HG02852 (cell line): ENCODE measurements at regions not wholly inside any gene's neighbourhood (a gene's known extent, or its start where the extent isn't known, plus 50 kb on each side); places are given as distances from the start of the nearest gene placed in this dataset.

Experiments used
- ATAC-seq: cut with Tn5 transposase; IDR thresholded peaks from one replicate; pipeline ENCODE4 v1.9.1; 2021; ENCODE audit warnings: mild to moderate bottlenecking, moderate library complexity; ENCODE audit not compliant: unreplicated experiment

DNA sequence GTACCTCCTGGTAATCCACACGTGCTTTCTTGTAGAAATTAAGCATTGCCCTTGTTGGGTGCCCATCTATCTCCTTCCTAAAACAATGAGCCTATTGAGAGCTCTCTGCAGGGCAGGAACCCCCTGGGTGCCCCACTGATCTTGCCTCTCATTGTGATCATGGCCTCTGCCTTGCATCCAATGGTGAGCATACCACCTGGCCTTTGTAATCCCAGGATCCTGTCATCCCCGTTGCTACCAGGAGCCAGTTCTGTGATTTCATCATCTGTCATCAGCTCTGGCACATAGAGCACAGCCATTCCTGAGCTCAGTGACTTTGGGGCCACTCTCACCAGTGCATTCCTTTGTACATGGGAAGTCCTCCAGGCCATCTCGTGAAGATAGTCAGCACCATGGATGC, 381.0 kb upstream of the ID2 start:
- no peak for ATAC-seq

GRCh38 chr2:8303322-8303832, 378.5 kb upstream of the ID2 start:
- ATAC-seq, result peak; percentile 56

GRCh38 chr2:8304821-8305766, 376.8 kb upstream of the ID2 start:
- no peak for ATAC-seq

- ATAC-seq, result peak; percentile 23
Measured at GRCh38 chr2:8306530-8307351, 375.1 kb upstream of the ID2 start.

DNA sequence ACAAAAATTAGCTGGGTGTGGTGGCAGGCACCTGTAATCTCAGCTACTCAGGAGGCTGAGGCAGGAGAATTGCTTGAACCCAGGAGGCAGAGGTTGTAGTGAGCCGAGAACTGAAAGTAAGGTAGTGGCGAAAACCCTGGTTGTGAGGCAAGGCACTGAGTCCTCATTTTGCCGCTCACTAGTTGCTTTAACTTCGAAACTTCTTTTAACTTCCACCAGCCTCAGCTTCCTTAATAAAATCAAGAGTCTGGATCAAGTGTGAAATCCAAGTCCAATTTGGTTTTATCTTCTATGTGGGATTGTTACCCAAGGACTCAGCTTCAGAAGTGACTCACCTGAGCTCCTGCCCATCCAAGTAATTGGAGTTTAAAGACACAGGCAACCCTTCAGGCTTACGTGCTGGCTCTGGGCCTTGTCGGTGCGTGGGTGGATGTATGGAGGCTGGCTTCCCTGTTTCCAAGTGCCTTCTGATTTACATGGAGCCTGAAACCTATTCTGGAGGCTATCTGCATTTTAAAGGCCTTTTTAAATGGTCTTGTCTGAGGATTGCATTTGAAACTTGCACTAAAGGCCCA, 374.2 kb upstream of the ID2 start:
- no peak for ATAC-seq

DNA sequence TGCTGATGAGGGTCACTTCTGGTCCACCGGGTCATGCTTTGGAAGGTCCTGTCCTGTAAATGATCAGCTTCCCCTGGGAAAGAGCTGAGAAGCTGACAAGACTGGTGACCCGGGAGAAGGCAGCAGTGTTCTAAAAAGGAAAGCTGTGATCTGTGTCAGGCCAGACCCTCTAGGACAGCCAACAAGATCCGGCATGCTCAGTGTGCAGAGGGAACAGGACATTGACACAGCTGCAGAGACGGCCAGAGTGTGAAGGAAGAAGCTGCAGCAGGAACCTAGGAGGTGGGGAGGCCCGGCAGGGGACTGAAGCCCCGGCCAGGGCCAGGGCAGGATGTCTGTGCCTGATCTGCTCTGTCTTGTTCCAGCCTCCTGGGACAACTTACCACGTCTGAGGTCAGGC, 372.7 kb upstream of the ID2 start:
- no peak for ATAC-seq

DNA sequence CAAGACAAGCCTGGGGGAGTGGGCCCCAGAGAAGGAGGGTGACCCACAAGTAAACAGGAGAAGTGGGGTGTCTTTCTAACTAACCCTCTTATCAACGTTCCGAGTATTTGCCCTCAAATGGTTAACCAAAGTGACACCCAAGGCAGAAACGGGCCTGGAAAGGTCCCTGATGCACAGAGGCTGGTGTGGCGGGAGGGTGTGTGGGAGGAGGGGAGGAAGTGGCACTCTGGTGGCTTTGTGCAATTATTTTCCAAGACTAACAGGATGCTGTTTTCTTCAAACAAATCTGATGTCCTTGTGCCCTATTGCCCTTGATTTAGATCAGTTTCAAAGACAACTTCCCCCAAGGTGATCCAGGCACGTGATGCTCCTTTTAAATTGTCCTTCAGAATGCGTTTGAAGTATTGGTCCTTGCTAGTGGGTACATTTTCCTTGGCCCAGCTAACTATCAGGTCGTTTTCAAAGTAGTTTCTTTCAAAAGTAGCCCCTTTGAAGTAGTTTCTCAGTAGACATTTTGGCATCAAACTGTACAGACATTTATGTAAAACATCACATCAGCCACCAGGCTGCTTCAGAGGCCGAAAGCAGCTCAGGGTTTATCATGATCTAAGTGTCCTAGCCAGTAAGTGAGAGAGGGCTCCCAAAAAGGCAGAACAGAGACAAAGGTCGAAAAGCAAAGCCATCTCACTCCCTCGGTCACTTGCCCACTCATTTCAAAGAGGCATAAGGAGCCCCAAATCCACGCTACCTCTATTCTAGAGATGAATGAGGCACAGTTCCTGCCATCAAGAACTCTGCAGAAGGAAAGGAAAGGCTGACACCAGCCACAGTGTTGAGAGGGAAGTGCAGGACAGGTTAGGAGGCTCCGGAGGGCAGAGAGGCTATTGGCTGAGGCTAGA, 371.1 kb upstream of the ID2 start:
- no peak for ATAC-seq

DNA sequence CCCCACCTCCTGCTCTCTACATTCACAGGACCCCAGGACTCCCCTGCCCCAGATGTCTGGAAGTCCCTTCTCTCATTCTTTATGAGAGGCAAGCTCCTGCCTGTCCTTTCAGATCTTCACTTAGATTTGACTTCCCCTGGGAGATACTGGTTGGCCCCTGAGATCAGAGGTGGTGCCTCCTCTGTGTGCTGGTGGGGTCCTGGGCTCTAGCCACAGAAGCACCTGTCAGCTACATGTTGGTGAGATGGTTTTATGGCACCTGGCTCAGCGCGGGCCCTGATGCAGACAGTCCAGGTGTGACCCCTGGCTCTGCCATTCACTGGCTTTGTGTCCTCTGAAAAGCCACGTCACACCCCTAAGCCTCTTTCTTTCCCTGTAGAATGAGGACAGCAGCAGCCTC, 369.6 kb upstream of the ID2 start:
- no peak for ATAC-seq

DNA sequence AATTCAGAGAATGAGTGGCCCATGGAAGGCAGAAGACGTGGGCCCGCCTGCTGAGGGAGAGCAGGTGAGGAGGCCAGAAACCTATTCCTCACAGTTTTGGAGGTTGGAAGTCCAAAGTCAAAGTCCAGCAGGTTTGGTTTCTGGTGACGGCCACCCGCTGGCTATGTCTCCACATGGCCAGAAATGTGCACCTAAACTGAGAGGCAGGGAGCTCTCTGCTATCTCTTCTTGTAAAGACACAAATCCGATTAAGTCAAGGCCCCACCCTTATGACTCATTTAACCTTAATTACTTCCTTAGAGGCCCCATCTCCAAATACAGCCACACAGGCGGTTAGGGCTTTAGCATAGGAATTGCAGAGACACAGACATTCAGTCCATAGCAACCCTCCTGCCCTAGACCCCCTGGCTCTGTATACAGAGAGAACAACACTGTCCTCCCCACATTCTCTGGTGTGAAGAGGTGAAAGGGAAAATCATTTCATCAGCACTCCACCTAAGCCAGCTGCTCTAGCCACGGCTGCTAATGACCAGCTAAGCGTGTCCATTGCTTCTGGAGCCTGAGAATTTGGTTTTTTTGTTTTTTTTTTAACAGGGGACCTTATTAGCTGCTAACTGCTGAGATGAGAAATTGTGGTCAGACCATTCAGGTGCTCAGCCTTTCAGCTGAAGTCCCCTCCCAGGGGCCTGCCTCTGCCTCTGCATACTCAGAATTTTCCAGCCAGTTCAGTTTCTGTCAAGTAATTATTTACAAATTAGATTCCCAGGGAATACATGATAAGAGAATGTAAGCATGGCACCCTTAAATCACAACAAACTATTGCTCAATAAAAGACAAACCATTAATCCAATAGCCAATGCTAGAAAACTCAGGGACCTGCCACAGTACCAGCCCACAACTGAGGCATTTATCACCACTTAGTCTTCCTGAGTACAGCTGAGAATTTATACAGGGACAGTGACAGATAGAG, 368.7 kb upstream of the ID2 start:
- peak; percentile 82 for ATAC-seq

DNA sequence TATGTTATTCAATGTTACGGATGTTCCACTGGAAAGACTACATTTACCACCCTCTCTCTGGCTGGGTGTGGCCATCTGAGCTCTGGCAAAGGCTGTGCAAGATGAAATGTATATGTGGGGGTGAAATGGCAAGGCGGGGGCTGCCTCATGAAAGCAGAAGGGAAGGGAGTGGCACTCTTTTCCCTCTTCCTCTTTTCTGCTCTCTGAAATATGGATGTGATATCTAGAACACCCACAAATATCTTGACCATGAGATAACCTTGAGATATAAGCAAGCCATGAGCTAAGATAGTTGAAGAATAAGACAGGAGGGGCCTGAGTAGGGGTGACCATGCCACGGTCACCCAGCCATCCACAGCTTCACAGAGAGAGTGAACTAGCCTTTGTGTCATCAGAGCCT, 367.8 kb upstream of the ID2 start:
- ATAC-seq, result no peak

DNA sequence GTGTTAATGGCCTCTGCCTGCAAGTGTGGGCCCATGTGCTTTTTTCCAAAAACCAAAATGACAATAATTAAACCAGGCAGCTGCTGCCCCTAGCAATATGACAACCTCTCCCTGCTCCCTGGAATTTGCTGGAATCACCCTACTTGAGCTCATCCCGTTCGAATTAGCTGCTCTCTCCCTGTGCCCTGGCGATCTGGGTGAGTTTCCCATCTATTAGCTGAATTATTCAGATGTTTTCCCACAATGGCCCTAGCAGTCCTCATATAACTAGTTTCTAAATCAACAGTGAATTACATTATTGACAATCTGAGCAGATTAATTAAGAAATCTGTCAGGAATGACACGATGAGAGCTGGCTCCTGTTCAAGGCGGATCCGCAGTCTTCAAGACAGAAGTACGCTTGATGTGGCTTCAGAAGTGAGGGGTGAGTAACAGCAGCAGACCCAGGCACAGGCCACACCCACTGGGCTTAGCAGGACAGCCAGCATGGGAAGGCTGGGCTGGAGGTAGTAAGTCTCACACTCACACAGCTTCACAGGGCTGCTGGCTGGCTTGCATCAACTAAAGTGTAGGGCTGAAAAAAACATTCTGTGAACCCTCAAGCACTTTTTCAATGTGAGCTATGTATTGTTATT, 366.2 kb upstream of the ID2 start:
- ATAC-seq, result no peak

- no peak for ATAC-seq
Measured at GRCh38 chr2:8316356-8316755, 365.5 kb upstream of the ID2 start.

DNA sequence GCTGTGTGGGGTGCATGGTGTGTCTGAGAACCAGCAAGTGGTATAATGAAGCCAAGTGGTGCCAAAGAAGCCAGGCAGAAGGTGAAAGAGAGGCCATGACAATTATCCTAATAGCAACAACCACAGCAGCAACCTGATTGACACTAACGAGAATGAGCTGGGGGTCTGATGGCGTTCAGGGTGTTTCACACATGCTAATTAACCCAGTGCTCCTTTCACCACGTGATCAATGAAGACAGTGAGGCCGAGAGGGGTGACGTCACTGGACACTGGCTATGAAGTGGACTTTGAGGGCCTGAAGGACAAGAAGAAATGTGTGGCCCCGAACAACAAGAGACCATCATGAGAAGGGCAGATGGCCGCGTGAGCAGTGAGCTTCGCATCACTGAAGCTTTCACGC, 364.4 kb upstream of the ID2 start:
- ATAC-seq, result no peak

- no peak for ATAC-seq
Measured at GRCh38 chr2:8319219-8319618, 362.6 kb upstream of the ID2 start.

- ATAC-seq, result no peak
Measured at GRCh38 chr2:8320311-8321066, 361.4 kb upstream of the ID2 start.

GRCh38 chr2:8322634-8323033, 359.2 kb upstream of the ID2 start:
- ATAC-seq, result no peak

- no peak for ATAC-seq
Measured at GRCh38 chr2:8324164-8324856, 357.5 kb upstream of the ID2 start.
